ENCODE measurements at regions not wholly inside any gene's neighbourhood (a gene's known extent, or its start where the extent isn't known, plus 50 kb on each side); places are given as distances from the start of the nearest gene placed in this dataset.

- peaks cover 0 to 2% (median 0%) of the 10 kb centered on the region in 5 experiments for H3K9me3 ChIP-seq (ENCODE audit: control extremely low read depth in 1 of 5, control insufficient read depth in 4 of 5, insufficient read depth in 2 of 5, low read depth in 1 of 5, low read length in 4 of 5)
- H3K27me3 ChIP-seq (replicated peaks in 2 of 5; ENCODE audit: control insufficient read depth in 4 of 5, insufficient read depth in 5 of 5, low read length in 4 of 5): no peaks in the 10 kb centered on the region
- ChIA-PET POLR2A (no interaction called here), CTCF (no interaction called here)
- no peak for DNase-seq
- no peaks in the 10 kb centered on the region for H3K36me3 ChIP-seq (ENCODE audit: control insufficient read depth in 4 of 4, insufficient read depth in 4 of 4, low read length in 3 of 4)
- H3K4me1 ChIP-seq (ENCODE audit: control extremely low read depth in 1 of 4, control insufficient read depth in 4 of 4, insufficient read depth in 4 of 4, low read length in 3 of 4): no peaks in the 10 kb centered on the region
- H3K27ac ChIP-seq (ENCODE audit: insufficient read depth in 1 of 2, low read depth in 1 of 2, low read length in 2 of 2, poor library complexity in 1 of 2, severe bottlenecking in 2 of 2): no peak overlapping the region
- no peak overlapping the region for H3K4me3 ChIP-seq (ENCODE audit: control insufficient read depth in 1 of 7, extremely low read depth in 1 of 7, insufficient read depth in 4 of 7, low read depth in 2 of 7, low read length in 6 of 7)
- 100% methylated on average over 4 of the region's 7 CpGs for WGBS (ENCODE audit: insufficient coverage)
These were observed 54.1 kb upstream of the SHLD1 start for GRCh38 chr20:5696011-5696559.

GRCh38 chr20:5691918-5692618 lies 58.1 kb upstream of the SHLD1 start:
- DNase-seq: no peak
- 90% methylated on average over 6 of the region's 9 CpGs for WGBS (ENCODE audit: insufficient coverage)

GRCh38 chr20:5689463-5689862 lies 60.7 kb upstream of the SHLD1 start:
- CTCF ChIA-PET: no interaction called here
- 44% methylated on average over 6 of the region's 6 CpGs for WGBS (ENCODE audit: insufficient coverage)

More at GRCh38 chr20:5691918-5692618, 58.1 kb upstream of the SHLD1 start:
- Histone ChIP-seq H3K27ac (ENCODE audit: insufficient read depth in 1 of 2, low read depth in 1 of 2, low read length in 2 of 2, poor library complexity in 1 of 2, severe bottlenecking in 2 of 2) (no peak overlapping the region), H3K36me3 (ENCODE audit: control insufficient read depth in 4 of 4, insufficient read depth in 4 of 4, low read length in 3 of 4) (no peaks in the 10 kb centered on the region), H3K27me3 (replicated peaks in 2 of 5; ENCODE audit: control insufficient read depth in 4 of 5, insufficient read depth in 5 of 5, low read length in 4 of 5) (no peaks in the 10 kb centered on the region), H3K4me1 (ENCODE audit: control extremely low read depth in 1 of 4, control insufficient read depth in 4 of 4, insufficient read depth in 4 of 4, low read length in 3 of 4) (peaks cover 4 to 14% (median 7%) of the 10 kb centered on the region in 4 experiments), H3K9me3 (ENCODE audit: control extremely low read depth in 1 of 5, control insufficient read depth in 4 of 5, insufficient read depth in 2 of 5, low read depth in 1 of 5, low read length in 4 of 5) (peaks cover 0 to 2% (median 0%) of the 10 kb centered on the region in 5 experiments), H3K4me3 (ENCODE audit: control insufficient read depth in 1 of 7, extremely low read depth in 1 of 7, insufficient read depth in 4 of 7, low read depth in 2 of 7, low read length in 6 of 7) (no peak overlapping the region)
- ChIA-PET CTCF (no interaction called here), POLR2A (no interaction called here)

GRCh38 chr20:5688431-5688972 lies 61.7 kb upstream of the SHLD1 start:
- WGBS (ENCODE audit: insufficient coverage): 46% methylated on average over 12 of the region's 12 CpGs
- ChIA-PET CTCF (no interaction called here), POLR2A (interaction anchor here (0.6 kb wide), 1 partner anchor 324 kb away, joined by 3 read pairs; no protein-coding TSS in a partner anchor)
- H3K4me3 ChIP-seq (ENCODE audit: control insufficient read depth in 1 of 7, extremely low read depth in 1 of 7, insufficient read depth in 4 of 7, low read depth in 2 of 7, low read length in 6 of 7): peak overlapping the region in 1 of 7 experiments; percentile 10
- H3K27ac ChIP-seq (ENCODE audit: insufficient read depth in 1 of 2, low read depth in 1 of 2, low read length in 2 of 2, poor library complexity in 1 of 2, severe bottlenecking in 2 of 2): no peak overlapping the region
- H3K36me3 ChIP-seq (ENCODE audit: control insufficient read depth in 4 of 4, insufficient read depth in 4 of 4, low read length in 3 of 4): no peaks in the 10 kb centered on the region
- H3K27me3 ChIP-seq (replicated peaks in 2 of 5; ENCODE audit: control insufficient read depth in 4 of 5, insufficient read depth in 5 of 5, low read length in 4 of 5): no peaks in the 10 kb centered on the region
- no peaks in the 10 kb centered on the region for H3K9me3 ChIP-seq (ENCODE audit: control extremely low read depth in 1 of 5, control insufficient read depth in 4 of 5, insufficient read depth in 2 of 5, low read depth in 1 of 5, low read length in 4 of 5)
- DNase-seq: peak in 2 of 3 donors; percentile 7 to 15
- peaks cover 4 to 14% (median 7%) of the 10 kb centered on the region in 4 experiments for H3K4me1 ChIP-seq (ENCODE audit: control extremely low read depth in 1 of 4, control insufficient read depth in 4 of 4, insufficient read depth in 4 of 4, low read length in 3 of 4)

More at GRCh38 chr20:5689463-5689862, 60.7 kb upstream of the SHLD1 start:
- Histone ChIP-seq H3K4me3 (ENCODE audit: control insufficient read depth in 1 of 7, extremely low read depth in 1 of 7, insufficient read depth in 4 of 7, low read depth in 2 of 7, low read length in 6 of 7) (no peak overlapping the region), H3K9me3 (ENCODE audit: control extremely low read depth in 1 of 5, control insufficient read depth in 4 of 5, insufficient read depth in 2 of 5, low read depth in 1 of 5, low read length in 4 of 5) (no peaks in the 10 kb centered on the region), H3K4me1 (ENCODE audit: control extremely low read depth in 1 of 4, control insufficient read depth in 4 of 4, insufficient read depth in 4 of 4, low read length in 3 of 4) (peaks cover 4 to 14% (median 7%) of the 10 kb centered on the region in 4 experiments), H3K27me3 (replicated peaks in 2 of 5; ENCODE audit: control insufficient read depth in 4 of 5, insufficient read depth in 5 of 5, low read length in 4 of 5) (no peaks in the 10 kb centered on the region), H3K36me3 (ENCODE audit: control insufficient read depth in 4 of 4, insufficient read depth in 4 of 4, low read length in 3 of 4) (no peaks in the 10 kb centered on the region), H3K27ac (ENCODE audit: insufficient read depth in 1 of 2, low read depth in 1 of 2, low read length in 2 of 2, poor library complexity in 1 of 2, severe bottlenecking in 2 of 2) (no peak overlapping the region)
- POLR2A ChIA-PET: interaction anchor here (1.1 kb wide), 1 partner anchor 72 kb away, joined by 6 read pairs; no protein-coding TSS in a partner anchor
- DNase-seq: no peak

GRCh38 chr20:5687884-5688283 lies 62.3 kb upstream of the SHLD1 start:
- H3K4me3 ChIP-seq (ENCODE audit: control insufficient read depth in 1 of 7, extremely low read depth in 1 of 7, insufficient read depth in 4 of 7, low read depth in 2 of 7, low read length in 6 of 7): no peak overlapping the region
- CTCF ChIA-PET: interaction anchor here (1.0 kb wide), 1 partner anchor 16 kb away, joined by 3 read pairs; no protein-coding TSS in a partner anchor
- 100% methylated on average over 2 of the region's 4 CpGs for WGBS (ENCODE audit: insufficient coverage)
- peaks cover 4 to 14% (median 7%) of the 10 kb centered on the region in 4 experiments for H3K4me1 ChIP-seq (ENCODE audit: control extremely low read depth in 1 of 4, control insufficient read depth in 4 of 4, insufficient read depth in 4 of 4, low read length in 3 of 4)
- no peak overlapping the region for H3K27ac ChIP-seq (ENCODE audit: insufficient read depth in 1 of 2, low read depth in 1 of 2, low read length in 2 of 2, poor library complexity in 1 of 2, severe bottlenecking in 2 of 2)
- H3K27me3 ChIP-seq (replicated peaks in 2 of 5; ENCODE audit: control insufficient read depth in 4 of 5, insufficient read depth in 5 of 5, low read length in 4 of 5): no peaks in the 10 kb centered on the region
- no peak for DNase-seq
- H3K9me3 ChIP-seq (ENCODE audit: control extremely low read depth in 1 of 5, control insufficient read depth in 4 of 5, insufficient read depth in 2 of 5, low read depth in 1 of 5, low read length in 4 of 5): no peaks in the 10 kb centered on the region
- H3K36me3 ChIP-seq (ENCODE audit: control insufficient read depth in 4 of 4, insufficient read depth in 4 of 4, low read length in 3 of 4): no peaks in the 10 kb centered on the region
- POLR2A ChIA-PET: interaction anchor here (0.5 kb wide), 1 partner anchor 52 kb away, joined by 4 read pairs; no protein-coding TSS in a partner anchor

- H3K27me3 ChIP-seq (replicated peaks in 2 of 5; ENCODE audit: control insufficient read depth in 4 of 5, insufficient read depth in 5 of 5, low read length in 4 of 5): no peaks in the 10 kb centered on the region
- POLR2A ChIA-PET: no interaction called here
- CTCF ChIA-PET: no interaction called here
- H3K4me1 ChIP-seq (ENCODE audit: control extremely low read depth in 1 of 4, control insufficient read depth in 4 of 4, insufficient read depth in 4 of 4, low read length in 3 of 4): peaks cover 4 to 14% (median 7%) of the 10 kb centered on the region in 4 experiments
- 96% methylated on average over 14 of the region's 15 CpGs for WGBS (ENCODE audit: insufficient coverage)
- no peak overlapping the region for H3K27ac ChIP-seq (ENCODE audit: insufficient read depth in 1 of 2, low read depth in 1 of 2, low read length in 2 of 2, poor library complexity in 1 of 2, severe bottlenecking in 2 of 2)
- DNase-seq: no peak
- no peak overlapping the region for H3K4me3 ChIP-seq (ENCODE audit: control insufficient read depth in 1 of 7, extremely low read depth in 1 of 7, insufficient read depth in 4 of 7, low read depth in 2 of 7, low read length in 6 of 7)
- no peaks in the 10 kb centered on the region for H3K9me3 ChIP-seq (ENCODE audit: control extremely low read depth in 1 of 5, control insufficient read depth in 4 of 5, insufficient read depth in 2 of 5, low read depth in 1 of 5, low read length in 4 of 5)
- H3K36me3 ChIP-seq (ENCODE audit: control insufficient read depth in 4 of 4, insufficient read depth in 4 of 4, low read length in 3 of 4): no peaks in the 10 kb centered on the region
These were observed 63.7 kb upstream of the SHLD1 start for GRCh38 chr20:5686384-5687105.

All from common myeloid progenitor, CD34-positive (primary cell).